HG03280 (cell line): ENCODE measurements at regions not wholly inside any gene's neighbourhood (a gene's known extent, or its start where the extent isn't known, plus 50 kb on each side); places are given as distances from the start of the nearest gene placed in this dataset.

Experiments
- ATAC-seq: cut with Tn5 transposase; IDR thresholded peaks from one replicate; pipeline ENCODE4 v1.9.1; 2021; ENCODE audit warnings: mild to moderate bottlenecking, moderate library complexity; ENCODE audit not compliant: unreplicated experiment

- ATAC-seq, result no peak
Measured at GRCh38 chr3:146861262-146861661, 256.1 kb upstream of the PLSCR5 start.

GRCh38 chr3:146854523-146854922 is 249.4 kb upstream of the PLSCR5 start:
- ATAC-seq, result no peak

GRCh38 chr3:146851665-146852064 is 246.5 kb upstream of the PLSCR5 start:
- no peak for ATAC-seq

GRCh38 chr3:146845361-146845760 is 240.2 kb upstream of the PLSCR5 start:
- no peak for ATAC-seq

- no peak for ATAC-seq
Measured at GRCh38 chr3:146843476-146843875, 238.3 kb upstream of the PLSCR5 start.

GRCh38 chr3:146839727-146840375 is 234.7 kb upstream of the PLSCR5 start:
- no peak for ATAC-seq

- ATAC-seq, result no peak
Measured at GRCh38 chr3:146838221-146838620, 233.1 kb upstream of the PLSCR5 start.

GRCh38 chr3:146834917-146835316 is 229.8 kb upstream of the PLSCR5 start:
- no peak for ATAC-seq

- ATAC-seq, result no peak
Measured at GRCh38 chr3:146832857-146833458, 227.8 kb upstream of the PLSCR5 start.

GRCh38 chr3:146831659-146832058 is 226.5 kb upstream of the PLSCR5 start:
- no peak for ATAC-seq

- ATAC-seq, result no peak
Measured at GRCh38 chr3:146830231-146830630, 225.1 kb upstream of the PLSCR5 start.

GRCh38 chr3:146827836-146828235 is 222.7 kb upstream of the PLSCR5 start:
- ATAC-seq, result no peak

GRCh38 chr3:146823622-146824021 is 218.5 kb upstream of the PLSCR5 start:
- ATAC-seq, result no peak

GRCh38 chr3:146818866-146819265 is 213.7 kb upstream of the PLSCR5 start:
- no peak for ATAC-seq

GRCh38 chr3:146818301-146818700 is 213.2 kb upstream of the PLSCR5 start:
- ATAC-seq, result no peak

- no peak for ATAC-seq
Measured at GRCh38 chr3:146817704-146818103, 212.6 kb upstream of the PLSCR5 start.

- no peak for ATAC-seq
Measured at GRCh38 chr3:146814601-146815315, 209.6 kb upstream of the PLSCR5 start.

GRCh38 chr3:146813496-146813895 is 208.3 kb upstream of the PLSCR5 start:
- ATAC-seq, result no peak

GRCh38 chr3:146803745-146804144 is 198.6 kb upstream of the PLSCR5 start:
- no peak for ATAC-seq

- no peak for ATAC-seq
Measured at GRCh38 chr3:146801492-146801891, 196.3 kb upstream of the PLSCR5 start.

GRCh38 chr3:146800484-146800883 is 195.3 kb upstream of the PLSCR5 start:
- no peak for ATAC-seq

GRCh38 chr3:146796078-146796477 is 190.9 kb upstream of the PLSCR5 start:
- ATAC-seq, result no peak
